ENCODE measurements at regions not wholly inside any gene's neighbourhood (a gene's known extent, or its start where the extent isn't known, plus 50 kb on each side); places are given as distances from the start of the nearest gene placed in this dataset.

GRCh38 chr15:23855947-23856346 is 168.8 kb upstream of the NDN start:
- DNase-seq (ENCODE audit: low read depth) = no peak
- no peak overlapping the region for H3K4me3 ChIP-seq (ENCODE audit: low read depth, low read length)
- no peak for TF ChIP-seq MYC (IDR thresholded peaks at IDR 0.05; ENCODE audit: low read depth, low read length)
- TF ChIP-seq POLR2A (IDR thresholded peaks at IDR 0.05; ENCODE audit: extremely low read depth, insufficient read length) = no peak
- TF ChIP-seq MAX (IDR thresholded peaks at IDR 0.05; ENCODE audit: low read depth, low read length) = no peak
- no peak for TF ChIP-seq CTCF (IDR thresholded peaks at IDR 0.05; ENCODE audit: low read depth, low read length)

GRCh38 chr15:23857028-23857641 is 170.0 kb upstream of the NDN start:
- TF ChIP-seq CTCF (IDR thresholded peaks at IDR 0.05; ENCODE audit: low read depth, low read length) (peak; percentile 71), MYC (IDR thresholded peaks at IDR 0.05; ENCODE audit: low read depth, low read length) (no peak)
- peak; percentile 53 for DNase-seq (ENCODE audit: low read depth)
- no peak overlapping the region for H3K4me3 ChIP-seq (ENCODE audit: low read depth, low read length)

- DNase-seq (ENCODE audit: low read depth) = no peak
- H3K4me3 ChIP-seq (ENCODE audit: low read depth, low read length) = no peak overlapping the region
- TF ChIP-seq MYC (IDR thresholded peaks at IDR 0.05; ENCODE audit: low read depth, low read length) (no peak), MAX (IDR thresholded peaks at IDR 0.05; ENCODE audit: low read depth, low read length) (no peak), CTCF (IDR thresholded peaks at IDR 0.05; ENCODE audit: low read depth, low read length) (no peak), POLR2A (IDR thresholded peaks at IDR 0.05; ENCODE audit: extremely low read depth, insufficient read length) (no peak)
Observed at GRCh38 chr15:23859008-23859407, 171.9 kb upstream of the NDN start.

DNA sequence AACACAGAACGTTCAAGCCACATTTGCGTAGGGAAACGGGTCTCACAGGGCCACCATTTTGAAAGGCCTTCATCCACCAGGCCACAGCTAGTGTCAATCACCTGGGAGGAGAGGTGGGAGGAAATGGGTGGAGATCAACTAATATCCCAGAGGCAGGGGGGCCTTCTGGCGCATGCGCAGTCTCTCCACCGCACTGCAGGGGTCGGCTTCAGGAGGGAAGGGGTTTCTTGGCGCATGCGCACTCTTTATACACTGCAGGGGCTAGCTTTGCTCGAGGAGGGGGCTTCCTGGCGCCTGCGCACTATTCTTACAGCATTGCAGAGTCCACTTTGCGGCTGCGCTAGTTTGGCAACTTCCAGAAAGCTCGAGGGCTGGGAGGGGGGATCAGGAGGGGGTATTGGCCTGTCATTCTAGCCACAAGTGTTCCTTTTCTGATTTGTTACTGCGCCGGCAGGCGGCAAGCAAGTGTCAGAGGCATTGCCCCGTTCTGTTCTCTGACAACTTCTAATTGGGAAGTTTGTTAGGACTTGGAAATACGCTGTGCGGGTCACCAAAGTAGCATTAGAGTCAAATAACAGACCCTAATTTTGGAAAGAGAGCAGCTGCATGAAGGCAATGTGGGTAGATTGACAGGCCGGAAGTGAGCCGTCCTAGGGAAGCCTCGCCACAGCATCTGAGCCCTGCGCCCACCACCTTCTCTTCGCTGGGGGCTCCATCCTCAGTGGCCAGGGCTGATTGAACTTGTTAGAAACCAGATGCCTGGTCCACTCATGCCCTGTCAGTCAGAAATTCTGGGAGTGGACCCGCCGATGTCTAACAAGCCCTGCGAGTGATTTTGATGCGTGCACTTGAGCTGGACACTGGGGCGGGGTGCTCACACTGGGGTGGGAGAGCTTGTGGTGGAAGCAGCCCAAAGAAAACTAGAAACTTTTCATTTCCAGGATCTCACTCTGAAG is 173.5 kb upstream of the NDN start:
- H3K4me3 ChIP-seq (ENCODE audit: low read depth, low read length) = no peak overlapping the region
- TF ChIP-seq MYC (IDR thresholded peaks at IDR 0.05; ENCODE audit: low read depth, low read length) = no peak
- no peak for TF ChIP-seq MAX (IDR thresholded peaks at IDR 0.05; ENCODE audit: low read depth, low read length)
- no peak for TF ChIP-seq CTCF (IDR thresholded peaks at IDR 0.05; ENCODE audit: low read depth, low read length)
- no peak for TF ChIP-seq POLR2A (IDR thresholded peaks at IDR 0.05; ENCODE audit: extremely low read depth, insufficient read length)
- no peak for DNase-seq (ENCODE audit: low read depth)

DNA sequence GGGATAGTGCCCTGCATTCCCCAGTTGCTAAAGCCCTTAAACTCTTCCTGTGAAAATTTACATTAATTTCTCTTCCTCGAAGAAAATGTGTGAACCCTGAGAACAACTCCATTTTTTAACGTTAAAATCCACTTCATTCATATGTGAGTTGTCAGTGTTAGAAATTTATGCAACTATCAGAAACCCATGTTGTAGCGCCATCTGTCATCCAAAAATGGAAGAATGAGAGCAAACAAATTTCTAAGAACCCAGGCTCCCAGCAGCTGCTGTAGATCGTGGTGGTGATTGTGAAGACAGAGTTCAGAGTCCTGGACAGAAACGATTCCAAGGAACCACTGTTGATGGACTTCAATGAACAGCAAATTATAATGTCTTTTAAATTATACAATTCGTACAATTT is 179.7 kb upstream of the NDN start:
- no peak for TF ChIP-seq MAX (IDR thresholded peaks at IDR 0.05; ENCODE audit: low read depth, low read length)
- no peak for TF ChIP-seq MYC (IDR thresholded peaks at IDR 0.05; ENCODE audit: low read depth, low read length)
- peak; percentile 50 for TF ChIP-seq CTCF (IDR thresholded peaks at IDR 0.05; ENCODE audit: low read depth, low read length)
- no peak for TF ChIP-seq POLR2A (IDR thresholded peaks at IDR 0.05; ENCODE audit: extremely low read depth, insufficient read length)
- peak; percentile 33 for DNase-seq (ENCODE audit: low read depth)
- H3K4me3 ChIP-seq (ENCODE audit: low read depth, low read length) = no peak overlapping the region
